AG04449 (cell line): ENCODE measurements at regions not wholly inside any gene's neighbourhood (a gene's known extent, or its start where the extent isn't known, plus 50 kb on each side); places are given as distances from the start of the nearest gene placed in this dataset.

ENCODE experiments used
- CTCF ChIA-PET: fragments of 350-600 bp; formaldehyde crosslinking; extraction: SDS; loops from one replicate; lab custom pipeline; 2021; ENCODE audit warnings: antibody characterized with exemption; lab: Yijun Ruan, JAX
- POLR2A ChIA-PET: fragments of 400-600, 350-600 bp; formaldehyde crosslinking; extraction: SDS; loops from one replicate; lab custom pipeline; 2020; ENCODE audit warnings: antibody characterized with exemption, inconsistent platforms; lab: Yijun Ruan, JAX
- DNase-seq: peaks from one replicate; pipeline ENCODE4 v3.0.0-alpha.2; 2010; ENCODE audit warnings: low read depth, low spot score
- H3K4me3 ChIP-seq: 2 replicates; pipeline ENCODE4 v1.5.1; 2011; ENCODE audit warnings: low read depth, mild to moderate bottlenecking, control low read depth, low read length
- CTCF ChIP-seq: IDR thresholded peaks from one replicate; pipeline ENCODE4 v1.5.1; 2011; ENCODE audit warnings: mild to moderate bottlenecking, moderate library complexity, low read length, control low read depth, inconsistent platforms; ENCODE audit not compliant: insufficient read depth; ENCODE audit errors: missing control alignments

- no peak for TF ChIP-seq CTCF
- ChIA-PET CTCF (interaction anchor here (1.0 to 2.2 kb wide), 2 partner anchors 10 to 807 kb away, joined by 3 to 5 read pairs; no protein-coding TSS in a partner anchor), POLR2A (interaction anchor here (0.8 kb wide), 1 partner anchor 35 kb away, joined by 3 read pairs; no protein-coding TSS in a partner anchor)
- no peak overlapping the region for H3K4me3 ChIP-seq
- no peak for DNase-seq
These were observed 596.4 kb downstream of the NYAP2 start for GRCh38 chr2:225995796-225996461.

- ChIA-PET CTCF (interaction anchor here (1.0 to 2.2 kb wide), 2 partner anchors 9 to 808 kb away, joined by 3 to 5 read pairs; no protein-coding TSS in a partner anchor), POLR2A (interaction anchor here (0.6 to 0.8 kb wide), 2 partner anchors 36 to 233 kb away, joined by 3 read pairs; no protein-coding TSS in a partner anchor)
- DNase-seq: no peak
These were observed 595.4 kb downstream of the NYAP2 start for GRCh38 chr2:225994748-225995405.

GRCh38 chr2:225993430-225993829 lies 593.9 kb downstream of the NYAP2 start:
- no peak for TF ChIP-seq CTCF
- no peak for DNase-seq
- ChIA-PET POLR2A (no interaction called here), CTCF (interaction anchor here (1.6 kb wide), 1 partner anchor 9 kb away, joined by 3 read pairs; no protein-coding TSS in a partner anchor)
- H3K4me3 ChIP-seq: no peak overlapping the region

More at GRCh38 chr2:225994748-225995405, 595.4 kb downstream of the NYAP2 start:
- no peak for TF ChIP-seq CTCF
- H3K4me3 ChIP-seq: no peak overlapping the region

- no peak for DNase-seq
- ChIA-PET POLR2A (no interaction called here), CTCF (no interaction called here)
- TF ChIP-seq CTCF: no peak
- H3K4me3 ChIP-seq: no peak overlapping the region
These were observed 590.3 kb downstream of the NYAP2 start for GRCh38 chr2:225989809-225990208.

- DNase-seq: no peak
- no peak for TF ChIP-seq CTCF
- CTCF ChIA-PET: no interaction called here
- H3K4me3 ChIP-seq: no peak overlapping the region
- POLR2A ChIA-PET: no interaction called here
These were observed 580.9 kb downstream of the NYAP2 start for GRCh38 chr2:225980372-225980771.

- DNase-seq: no peak
- POLR2A ChIA-PET: no interaction called here
- CTCF ChIA-PET: no interaction called here
- H3K4me3 ChIP-seq: no peak overlapping the region
- TF ChIP-seq CTCF: no peak
These were observed 571.9 kb downstream of the NYAP2 start for GRCh38 chr2:225971433-225971832.
